ENCODE measurements at regions not wholly inside any gene's neighbourhood (a gene's known extent, or its start where the extent isn't known, plus 50 kb on each side); places are given as distances from the start of the nearest gene placed in this dataset.

GRCh38 chr5:159800131-159800840 is 116.0 kb upstream of the ADRA1B start:
- TF ChIP-seq CTCF (IDR thresholded peaks at IDR 0.05; ENCODE audit: low read depth, low read length, missing input control) (no peak), SP1 (IDR thresholded peaks at IDR 0.05) (no peak), HNF4A (conservative IDR thresholded peaks at IDR 0.05) (no peak), JUND (IDR thresholded peaks at IDR 0.05) (no peak), RAD21 (IDR thresholded peaks at IDR 0.05) (no peak), ATF3 (IDR thresholded peaks at IDR 0.05) (no peak), TAF1 (conservative IDR thresholded peaks at IDR 0.05) (no peak), ZBTB33 (IDR thresholded peaks at IDR 0.05) (no peak)
